IMR-90 (cell line): ENCODE measurements at regions not wholly inside any gene's neighbourhood (a gene's known extent, or its start where the extent isn't known, plus 50 kb on each side); places are given as distances from the start of the nearest gene placed in this dataset.

Source experiments
- CHD1 ChIP-seq: IDR thresholded peaks from 2 replicates; pipeline ENCODE4 v1.6.1; 2012; ENCODE audit warnings: low read depth, low read length, improper control_type of control experiment
- CTCF ChIP-seq: conservative IDR thresholded peaks from 2 replicates; pipeline ENCODE4 v1.5.1; 2012; ENCODE audit warnings: mild to moderate bottlenecking, low read depth, low read length, improper control_type of control experiment
- MXI1 ChIP-seq: IDR thresholded peaks from 2 replicates; pipeline ENCODE4 v1.6.1; 2012; ENCODE audit warnings: low read depth, mild to moderate bottlenecking, low read length, moderate library complexity, borderline replicate concordance
- POLR2A ChIP-seq: IDR thresholded peaks from 2 replicates; pipeline ENCODE4 v1.6.1; 2012; ENCODE audit warnings: mild to moderate bottlenecking, low read depth, low read length
- RAD21 ChIP-seq: IDR thresholded peaks from 2 replicates; pipeline ENCODE4 v1.6.1; 2012; ENCODE audit warnings: low read length, improper control_type of control experiment
- RCOR1 ChIP-seq: IDR thresholded peaks from 2 replicates; pipeline ENCODE4 v1.6.1; 2012; ENCODE audit warnings: mild to moderate bottlenecking, low read length, improper control_type of control experiment; ENCODE audit not compliant: insufficient replicate concordance
- RFX5 ChIP-seq: IDR thresholded peaks from 2 replicates; pipeline ENCODE4 v1.8.0; 2012; ENCODE audit warnings: low read depth, mild to moderate bottlenecking, low read length, moderate library complexity
- SMC3 ChIP-seq: fragments of 150-350 bp; IDR thresholded peaks from 2 replicates; pipeline ENCODE4 v1.6.1; 2016; ENCODE audit warnings: low read depth, mild to moderate bottlenecking, antibody characterized with exemption, low read length, moderate library complexity
- TF ChIP-seq, protein P1 (sequence below): fragments of 150-350 bp; IDR thresholded peaks from 2 replicates; pipeline ENCODE4 v1.6.1; 2017; ENCODE audit warnings: mild to moderate bottlenecking, antibody characterized with exemption, low read length, low read depth

GRCh38 chr9:118215549-118215948 is 511.3 kb downstream of the TLR4 start:
- TF ChIP-seq CTCF, result no peak
- TF ChIP-seq MXI1, result no peak
- TF ChIP-seq RCOR1, result no peak
- TF ChIP-seq SMC3, result no peak
- TF ChIP-seq, protein P1, sequence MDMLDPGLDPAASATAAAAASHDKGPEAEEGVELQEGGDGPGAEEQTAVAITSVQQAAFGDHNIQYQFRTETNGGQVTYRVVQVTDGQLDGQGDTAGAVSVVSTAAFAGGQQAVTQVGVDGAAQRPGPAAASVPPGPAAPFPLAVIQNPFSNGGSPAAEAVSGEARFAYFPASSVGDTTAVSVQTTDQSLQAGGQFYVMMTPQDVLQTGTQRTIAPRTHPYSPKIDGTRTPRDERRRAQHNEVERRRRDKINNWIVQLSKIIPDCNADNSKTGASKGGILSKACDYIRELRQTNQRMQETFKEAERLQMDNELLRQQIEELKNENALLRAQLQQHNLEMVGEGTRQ, result no peak
- no peak for TF ChIP-seq RAD21
- no peak for TF ChIP-seq RFX5
- no peak for TF ChIP-seq POLR2A
- TF ChIP-seq CHD1, result no peak
